ENCODE measurements at regions not wholly inside any gene's neighbourhood (a gene's known extent, or its start where the extent isn't known, plus 50 kb on each side); places are given as distances from the start of the nearest gene placed in this dataset.
"Not testable (repeated sequence)": the region's sequence is repeated elsewhere in the genome, so short reads cannot be mapped to it uniquely, and the experiment has no call there.

GRCh38 chr17:26936645-26937044, 357.3 kb upstream of the WSB1 start:
- DNase-seq (ENCODE audit: low read depth in 2 of 2): not testable (repeated sequence)

GRCh38 chr17:26937750-26938322, 356.1 kb upstream of the WSB1 start:
- not testable (repeated sequence) for DNase-seq (ENCODE audit: low read depth in 2 of 2)

DNA sequence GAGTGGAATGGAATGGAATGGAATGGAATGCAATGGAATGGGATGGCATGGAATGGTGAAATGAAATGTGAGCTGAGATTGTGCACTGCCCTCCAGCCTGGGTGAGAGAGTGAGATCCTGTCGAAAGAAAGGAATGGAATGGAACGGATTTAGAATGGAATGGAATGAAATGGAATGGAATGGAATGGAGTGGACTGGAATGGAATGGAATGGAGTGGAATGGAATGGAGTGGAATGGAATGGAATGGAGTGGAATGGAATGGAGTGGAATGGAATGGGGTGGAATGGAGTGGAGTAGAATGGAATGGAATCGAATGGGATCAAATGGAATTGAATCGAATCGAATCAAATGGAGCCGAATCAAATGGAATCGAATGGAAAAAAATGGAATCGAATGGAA, 354.2 kb upstream of the WSB1 start:
- not testable (repeated sequence) for DNase-seq (ENCODE audit: low read depth in 2 of 2)

- not testable (repeated sequence) for DNase-seq (ENCODE audit: low read depth in 2 of 2)
Measured at GRCh38 chr17:26940587-26940986, 353.3 kb upstream of the WSB1 start.

GRCh38 chr17:26962255-26963162, 331.4 kb upstream of the WSB1 start:
- DNase-seq (ENCODE audit: low read depth in 2 of 2): no peak

GRCh38 chr17:26963163-26963503, 330.8 kb upstream of the WSB1 start:
- DNase-seq (ENCODE audit: low read depth in 2 of 2): no peak

DNA sequence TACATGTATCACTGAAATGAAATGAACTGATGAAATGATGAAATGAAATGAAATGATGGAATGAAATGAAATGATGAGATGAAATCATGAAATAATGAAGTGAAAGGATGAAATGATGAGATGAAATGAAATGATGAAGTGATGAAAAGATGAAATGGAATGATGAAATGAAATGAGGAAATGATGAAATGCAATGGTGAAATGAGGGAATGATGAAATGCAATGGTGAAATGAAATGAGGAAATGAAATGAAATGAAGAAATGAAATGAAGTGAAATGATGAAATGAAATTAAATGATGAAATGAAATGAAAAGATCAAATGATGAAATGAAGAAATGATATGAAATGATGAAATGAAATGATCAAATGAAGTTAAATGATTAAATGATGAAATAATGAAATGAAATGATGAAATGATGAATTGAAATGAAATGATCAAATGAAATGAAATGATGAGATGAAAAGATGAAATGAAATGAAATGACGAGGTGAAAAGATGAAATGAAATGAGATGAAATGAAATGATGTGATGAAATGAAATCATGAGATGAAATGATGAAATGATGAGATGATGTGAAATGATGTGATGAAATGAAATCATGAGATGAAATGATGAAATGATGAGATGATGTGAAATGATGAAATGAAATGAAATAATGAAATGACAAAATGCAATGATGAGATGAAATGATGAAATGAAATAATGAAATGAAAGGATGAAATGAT, 327.9 kb upstream of the WSB1 start:
- DNase-seq (ENCODE audit: low read depth in 2 of 2): not testable (repeated sequence)

DNA sequence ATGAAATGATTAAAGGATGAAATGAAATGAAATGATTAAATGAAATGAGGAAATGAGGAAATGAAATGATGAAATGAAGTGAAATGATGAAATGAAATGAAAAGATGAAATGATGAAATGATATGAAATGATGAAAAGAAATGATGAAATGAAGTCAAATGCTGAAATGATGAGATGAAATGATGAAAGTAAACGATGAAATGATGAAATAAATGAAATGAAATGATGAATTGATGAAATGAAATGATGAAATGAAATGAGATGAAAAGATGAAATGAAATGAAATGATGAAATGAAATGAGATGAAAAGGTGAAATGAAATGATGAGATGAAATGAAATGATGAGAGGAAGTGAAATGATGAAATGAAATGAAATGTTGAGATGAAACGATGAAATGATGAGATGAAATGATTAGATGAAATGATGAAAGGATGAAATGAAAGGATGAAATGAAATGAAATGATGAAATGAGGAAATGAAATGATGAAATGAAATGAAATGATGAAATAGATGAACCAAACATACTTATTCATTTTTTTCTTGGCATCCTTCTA, 327.2 kb upstream of the WSB1 start:
- DNase-seq (ENCODE audit: low read depth in 2 of 2): not testable (repeated sequence)

DNA sequence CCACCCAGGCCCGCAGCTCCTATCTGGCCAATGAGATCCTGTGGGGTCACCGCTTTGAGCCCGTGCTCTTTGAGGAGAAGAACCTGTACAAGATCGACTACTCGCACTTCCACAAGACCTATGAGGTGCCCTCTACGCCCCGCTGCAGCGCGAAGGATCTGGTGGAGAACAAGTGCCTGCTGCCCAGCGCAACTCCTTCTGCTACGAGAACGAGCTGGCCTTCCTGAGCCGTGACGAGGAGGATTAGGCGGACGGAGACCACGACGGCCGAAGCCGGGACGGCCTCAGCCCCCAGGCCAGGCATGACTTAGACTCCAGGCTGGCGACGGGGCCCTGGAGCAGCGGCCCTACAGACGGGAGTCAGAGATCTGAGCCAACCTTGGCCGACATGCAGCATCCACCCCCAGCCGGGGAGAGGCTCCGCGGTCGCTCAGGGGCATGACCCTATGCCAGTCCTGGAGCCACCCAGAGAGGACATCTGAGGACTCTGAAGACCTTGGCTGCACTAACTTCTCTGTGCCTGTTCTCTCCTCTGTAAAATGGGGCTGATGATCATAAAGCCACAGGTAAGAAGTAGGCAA, 312.0 kb upstream of the WSB1 start:
- DNase-seq (ENCODE audit: low read depth in 2 of 2): not testable (repeated sequence)

DNA sequence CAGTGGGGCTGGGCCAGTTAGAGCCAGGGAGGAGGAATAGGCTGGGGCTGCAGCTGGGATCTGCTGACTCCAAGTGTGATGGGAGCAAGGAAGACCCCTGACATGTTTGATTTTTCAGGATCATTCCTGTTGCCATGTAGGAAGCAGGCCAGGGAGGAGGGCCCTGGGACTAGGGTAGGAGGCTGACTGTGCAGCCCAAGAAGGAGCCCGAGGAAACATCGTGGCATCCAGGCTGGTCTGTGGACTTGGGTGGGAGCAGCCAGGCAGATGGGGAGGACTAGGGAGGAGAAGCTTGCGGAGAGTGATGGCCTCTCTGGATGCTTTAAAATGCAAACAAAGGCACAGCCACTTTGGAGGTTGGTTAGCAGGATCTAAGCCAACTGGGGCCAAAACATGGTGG, 311.4 kb upstream of the WSB1 start:
- DNase-seq (ENCODE audit: low read depth in 2 of 2): not testable (repeated sequence)

GRCh38 chr17:26987851-26988250, 306.1 kb upstream of the WSB1 start:
- DNase-seq (ENCODE audit: low read depth in 2 of 2): not testable (repeated sequence)

- DNase-seq (ENCODE audit: low read depth in 2 of 2): not testable (repeated sequence)
Measured at GRCh38 chr17:26994648-26995047, 299.3 kb upstream of the WSB1 start.

- not testable (repeated sequence) for DNase-seq (ENCODE audit: low read depth in 2 of 2)
Measured at GRCh38 chr17:26996146-26996916, 297.6 kb upstream of the WSB1 start.

DNA sequence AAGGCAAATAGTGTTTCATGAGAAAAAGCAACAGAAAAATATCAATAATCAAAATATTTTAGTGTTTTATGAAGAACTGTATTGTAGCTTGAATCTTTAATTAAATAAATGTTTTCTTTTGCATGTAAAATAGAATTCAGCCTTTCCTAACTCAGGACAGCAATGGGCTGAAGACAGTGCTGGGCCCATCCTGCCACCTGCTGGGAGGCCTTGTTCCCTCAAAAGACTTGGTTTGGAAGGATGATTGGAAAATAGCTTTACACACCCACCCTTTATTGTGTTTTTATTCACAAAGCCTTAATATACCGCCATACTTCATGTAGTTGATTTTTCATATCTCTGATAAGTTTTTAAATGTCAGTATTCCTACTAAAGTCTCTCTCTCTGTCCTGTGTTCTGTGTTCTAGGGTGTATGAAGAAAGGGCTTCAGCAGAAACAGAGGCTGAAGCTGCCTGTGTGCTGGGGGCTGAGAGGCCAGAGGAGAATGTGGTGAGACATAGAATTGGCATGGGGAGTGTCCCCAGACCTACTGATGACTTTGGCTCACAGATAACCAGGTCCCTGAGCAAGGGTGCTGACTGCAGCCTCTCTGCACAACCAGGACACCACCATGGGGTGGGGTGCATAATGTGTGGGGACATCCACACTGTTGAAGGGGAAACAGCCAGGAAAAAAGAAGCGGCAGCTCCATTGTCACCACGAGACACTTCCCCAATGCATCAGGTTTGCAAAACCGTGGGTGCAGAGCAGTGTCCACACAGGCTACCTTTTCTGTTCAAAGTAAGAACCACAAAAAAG, 286.0 kb upstream of the WSB1 start:
- DNase-seq (ENCODE audit: low read depth in 2 of 2): not testable (repeated sequence)

- no peak for DNase-seq (ENCODE audit: low read depth in 2 of 2)
Measured at GRCh38 chr17:27009087-27009486, 284.8 kb upstream of the WSB1 start.

DNA sequence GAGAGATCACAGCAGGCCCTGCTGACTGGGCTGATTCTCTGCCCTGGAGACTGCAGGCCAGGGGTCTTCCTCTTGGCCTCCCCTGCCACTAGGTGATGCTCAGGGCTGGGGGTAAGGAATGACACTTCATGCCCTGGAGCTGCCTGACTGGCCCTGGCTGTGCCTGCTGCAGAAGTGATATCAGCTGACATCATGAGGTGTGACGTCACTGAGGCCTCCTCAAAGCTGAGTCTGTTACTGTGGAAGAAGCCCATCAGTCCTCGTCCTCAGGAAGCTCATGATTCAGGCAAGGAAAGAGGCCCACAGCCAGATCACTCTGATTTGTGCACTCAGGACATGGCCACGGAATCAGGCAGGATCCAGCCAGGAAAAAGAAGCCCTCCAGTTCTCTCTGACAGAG, 283.8 kb upstream of the WSB1 start:
- not testable (repeated sequence) for DNase-seq (ENCODE audit: low read depth in 2 of 2)

- DNase-seq (ENCODE audit: low read depth in 2 of 2): not testable (repeated sequence)
Measured at GRCh38 chr17:27030552-27030951, 263.4 kb upstream of the WSB1 start.

DNA sequence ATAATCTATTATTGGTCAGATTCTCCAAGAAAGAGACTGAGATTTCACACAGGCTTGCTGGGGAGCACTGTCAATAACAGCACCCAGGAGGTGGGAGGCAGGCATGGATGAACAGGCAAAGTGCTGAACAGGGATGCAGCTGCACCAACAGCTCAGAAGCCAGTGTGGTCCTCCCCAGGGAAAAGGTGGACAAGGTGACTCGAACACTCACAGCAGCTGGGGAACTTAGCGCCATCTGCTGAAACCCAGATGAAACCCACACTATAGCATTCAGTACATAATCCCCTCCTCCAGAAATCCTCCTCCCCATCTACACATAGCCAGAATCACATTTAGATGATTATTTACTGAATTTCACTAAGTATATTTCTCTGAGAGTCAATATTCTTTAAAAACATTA, 255.2 kb upstream of the WSB1 start:
- no peak for DNase-seq (ENCODE audit: low read depth in 2 of 2)

DNA sequence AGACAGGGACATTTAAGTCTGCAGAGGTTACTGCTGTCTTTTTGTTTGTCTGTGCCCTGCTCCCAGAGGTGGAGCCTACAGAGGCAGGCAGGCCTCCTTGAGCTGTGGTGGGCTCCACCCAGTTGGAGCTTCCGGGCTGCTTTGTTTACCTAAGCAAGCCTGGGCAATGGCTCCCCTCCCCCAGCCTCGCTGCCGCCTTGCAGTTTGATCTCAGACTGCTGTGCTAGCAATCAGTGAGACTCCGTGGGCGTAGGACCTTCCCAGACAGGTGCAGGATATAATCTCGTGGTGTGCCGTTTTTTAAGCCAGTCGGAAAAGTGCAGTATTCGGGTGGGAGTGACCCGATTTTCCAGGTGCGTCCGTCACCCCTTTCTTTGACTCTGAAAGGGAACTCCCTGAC, 248.9 kb upstream of the WSB1 start:
- not testable (repeated sequence) for DNase-seq (ENCODE audit: low read depth in 2 of 2)

- DNase-seq (ENCODE audit: low read depth in 2 of 2): no peak
Measured at GRCh38 chr17:27049104-27049784, 244.7 kb upstream of the WSB1 start.

All from activated CD8-positive, alpha-beta memory T cell treated with anti-CD3 and anti-CD28 coated beads for 4 hours (primary cell).